ENCODE measurements at regions not wholly inside any gene's neighbourhood (a gene's known extent, or its start where the extent isn't known, plus 50 kb on each side); places are given as distances from the start of the nearest gene placed in this dataset.

DNA sequence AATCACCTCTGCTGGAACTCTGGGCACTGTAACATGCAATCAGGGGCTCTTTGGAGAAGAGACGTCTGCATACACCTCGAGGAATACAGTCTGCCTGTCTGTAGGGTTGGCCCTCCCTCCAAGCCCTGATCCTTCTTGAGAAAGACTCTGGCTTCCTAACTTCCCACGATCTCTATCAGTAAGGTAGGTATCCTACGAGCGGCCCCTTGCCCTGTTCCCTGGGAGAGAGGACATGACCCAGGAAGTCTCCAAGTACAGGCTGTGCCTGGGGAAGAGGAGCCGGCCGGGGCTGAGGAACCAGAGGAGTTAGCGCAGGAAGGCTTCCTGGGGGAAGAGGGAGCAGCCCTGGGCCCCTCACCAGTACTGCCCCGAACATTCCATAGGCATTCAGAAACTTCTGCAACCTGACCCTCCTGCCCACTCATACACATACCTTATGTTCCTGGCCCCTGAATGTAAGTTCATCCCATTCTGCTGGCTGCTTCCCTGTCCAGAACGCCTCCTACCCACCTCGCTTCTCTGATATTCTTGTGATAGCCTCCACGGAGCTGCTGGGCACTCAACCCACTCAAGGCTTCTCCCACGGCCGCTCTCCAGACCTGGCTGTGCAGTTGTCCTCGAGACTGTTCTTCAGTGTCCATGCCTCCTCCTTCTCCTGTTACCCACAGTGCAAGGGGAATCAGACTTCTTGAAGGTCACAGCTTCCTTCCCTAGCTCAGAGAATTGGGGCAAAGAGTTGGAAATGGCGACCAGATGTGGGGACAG lies 116.1 kb downstream of the CYP26B1 start:
- Histone ChIP-seq H3K4me3 (no peak overlapping the region), H3K36me3 (no peaks in the 10 kb centered on the region), H3K4me1 (peaks cover 16% of the 10 kb centered on the region), H3K27me3 (no peaks in the 10 kb centered on the region), H3K9me3 (no peaks in the 10 kb centered on the region), H3K27ac (no peak overlapping the region)
- WGBS: 74% methylated on average over 14 of the region's 16 CpGs
- peak; percentile 42 to 47 for DNase-seq (ENCODE audit: low spot score in 2 of 2)
- no peak for TF ChIP-seq POLR2A (IDR thresholded peaks at IDR 0.05)
- TF ChIP-seq POLR2AphosphoS5 (IDR thresholded peaks at IDR 0.05): no peak
- TF ChIP-seq, protein P1, sequence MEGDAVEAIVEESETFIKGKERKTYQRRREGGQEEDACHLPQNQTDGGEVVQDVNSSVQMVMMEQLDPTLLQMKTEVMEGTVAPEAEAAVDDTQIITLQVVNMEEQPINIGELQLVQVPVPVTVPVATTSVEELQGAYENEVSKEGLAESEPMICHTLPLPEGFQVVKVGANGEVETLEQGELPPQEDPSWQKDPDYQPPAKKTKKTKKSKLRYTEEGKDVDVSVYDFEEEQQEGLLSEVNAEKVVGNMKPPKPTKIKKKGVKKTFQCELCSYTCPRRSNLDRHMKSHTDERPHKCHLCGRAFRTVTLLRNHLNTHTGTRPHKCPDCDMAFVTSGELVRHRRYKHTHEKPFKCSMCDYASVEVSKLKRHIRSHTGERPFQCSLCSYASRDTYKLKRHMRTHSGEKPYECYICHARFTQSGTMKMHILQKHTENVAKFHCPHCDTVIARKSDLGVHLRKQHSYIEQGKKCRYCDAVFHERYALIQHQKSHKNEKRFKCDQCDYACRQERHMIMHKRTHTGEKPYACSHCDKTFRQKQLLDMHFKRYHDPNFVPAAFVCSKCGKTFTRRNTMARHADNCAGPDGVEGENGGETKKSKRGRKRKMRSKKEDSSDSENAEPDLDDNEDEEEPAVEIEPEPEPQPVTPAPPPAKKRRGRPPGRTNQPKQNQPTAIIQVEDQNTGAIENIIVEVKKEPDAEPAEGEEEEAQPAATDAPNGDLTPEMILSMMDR (IDR thresholded peaks at IDR 0.05): no peak
- TF ChIP-seq EP300 (IDR thresholded peaks at IDR 0.05): no peak

DNA sequence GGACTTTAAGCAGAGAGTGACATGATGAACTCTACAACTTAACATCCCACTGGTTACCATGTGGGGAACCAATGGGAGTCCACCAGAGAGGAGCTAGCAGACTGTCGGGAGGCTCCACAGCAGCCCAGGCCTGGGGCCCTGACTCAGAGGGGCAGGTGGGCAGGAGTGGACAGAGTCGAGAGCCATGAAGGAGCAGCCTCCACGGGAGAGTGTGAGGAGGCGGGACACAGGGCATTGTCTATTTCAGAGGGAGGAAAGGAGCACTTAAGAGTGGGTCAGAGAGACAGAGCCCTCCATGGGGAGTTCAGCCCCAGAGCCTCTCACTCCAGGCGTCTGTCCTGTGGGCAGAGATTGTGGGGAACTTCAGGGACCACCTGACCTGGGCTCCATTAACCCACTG lies 118.7 kb downstream of the CYP26B1 start:
- Histone ChIP-seq H3K4me1 (peaks cover 16% of the 10 kb centered on the region), H3K9me3 (no peaks in the 10 kb centered on the region), H3K27me3 (no peaks in the 10 kb centered on the region), H3K36me3 (no peaks in the 10 kb centered on the region), H3K27ac (no peak overlapping the region), H3K4me3 (no peak overlapping the region)
- WGBS: 82% methylated on average over 5 of the region's 5 CpGs
- DNase-seq (ENCODE audit: low spot score in 2 of 2): peak; percentile 30 to 45
- TF ChIP-seq EP300 (IDR thresholded peaks at IDR 0.05) (no peak), POLR2A (IDR thresholded peaks at IDR 0.05) (no peak), POLR2AphosphoS5 (IDR thresholded peaks at IDR 0.05) (no peak)
- TF ChIP-seq, protein P1 (IDR thresholded peaks at IDR 0.05): no peak

DNA sequence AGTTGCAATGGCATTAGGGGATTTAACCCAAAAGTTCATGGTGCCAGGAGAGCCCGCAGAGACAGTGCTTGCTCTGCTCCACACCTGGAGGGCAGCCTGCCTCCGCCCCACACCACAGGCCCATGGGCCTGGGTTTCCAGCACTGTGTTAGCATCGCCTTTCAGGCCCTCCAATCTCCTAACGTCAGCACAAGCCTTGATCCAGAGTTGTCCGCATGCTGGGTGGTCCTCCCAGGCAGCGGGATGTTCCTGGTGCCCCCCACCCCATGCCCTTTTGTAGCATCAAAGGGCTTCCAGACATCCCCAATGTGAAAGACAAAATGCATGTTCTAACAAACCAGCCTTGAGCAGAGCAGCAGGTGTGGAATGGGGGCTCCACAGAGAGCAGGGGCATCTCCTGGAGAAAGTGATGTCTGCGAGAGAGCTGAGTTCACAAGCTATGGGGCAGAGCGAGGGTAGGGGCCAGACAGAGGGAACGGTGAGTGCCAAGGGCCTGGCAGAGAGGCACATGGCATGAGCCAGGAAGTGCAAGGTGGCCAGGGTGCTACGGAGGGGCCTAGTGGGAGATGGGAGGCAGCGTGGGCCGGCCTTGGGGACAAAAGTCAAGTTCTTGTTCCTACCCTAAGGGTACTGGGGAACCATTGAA lies 119.2 kb downstream of the CYP26B1 start:
- Histone ChIP-seq H3K9me3 (no peaks in the 10 kb centered on the region), H3K36me3 (no peaks in the 10 kb centered on the region), H3K27ac (no peak overlapping the region), H3K27me3 (no peaks in the 10 kb centered on the region), H3K4me3 (no peak overlapping the region), H3K4me1 (peaks cover 15% of the 10 kb centered on the region)
- peak; percentile 35 to 67 for DNase-seq (ENCODE audit: low spot score in 2 of 2)
- 91% methylated on average over 12 of the region's 12 CpGs for WGBS
- TF ChIP-seq EP300 (IDR thresholded peaks at IDR 0.05) (no peak), POLR2AphosphoS5 (IDR thresholded peaks at IDR 0.05) (no peak), POLR2A (IDR thresholded peaks at IDR 0.05) (no peak)
- TF ChIP-seq, protein P1 (IDR thresholded peaks at IDR 0.05): no peak

DNA sequence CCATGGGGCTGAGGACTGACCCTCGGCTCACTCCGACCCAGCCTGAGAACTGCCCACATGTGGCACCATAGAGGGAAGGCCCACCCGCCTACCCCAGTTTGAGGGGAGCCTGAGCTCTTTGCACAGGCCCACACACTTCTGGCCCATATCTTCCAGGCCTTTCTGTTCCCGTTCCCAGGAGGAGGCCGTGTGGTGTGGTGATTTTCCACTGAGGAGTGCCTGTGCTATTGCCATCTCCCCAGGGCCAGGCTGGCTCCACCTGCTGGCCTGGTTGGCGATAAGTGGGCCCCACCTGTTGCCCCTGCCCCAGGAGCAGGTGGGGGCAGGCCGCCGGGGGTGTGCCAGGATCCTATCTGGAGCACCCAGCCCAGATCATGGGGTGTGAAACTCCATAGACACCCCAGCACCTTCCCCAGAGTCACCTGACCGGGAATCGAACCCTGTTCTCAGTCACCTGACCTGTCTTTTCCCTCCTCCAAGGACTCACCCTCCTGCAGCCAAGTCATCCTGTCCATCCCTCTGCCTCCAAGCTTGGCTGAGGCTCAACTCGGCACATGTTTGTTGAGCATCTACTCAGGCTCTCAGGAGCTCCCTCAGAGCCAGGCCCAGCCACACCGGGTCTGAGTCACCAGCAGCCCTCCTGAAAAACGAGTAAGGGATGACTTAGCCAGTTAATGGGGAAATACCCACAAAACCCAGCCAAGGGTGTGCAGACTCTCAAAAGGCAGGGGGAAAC lies 120.1 kb downstream of the CYP26B1 start:
- TF ChIP-seq, protein P1 (IDR thresholded peaks at IDR 0.05): no peak
- no peak for TF ChIP-seq POLR2AphosphoS5 (IDR thresholded peaks at IDR 0.05)
- no peak for TF ChIP-seq EP300 (IDR thresholded peaks at IDR 0.05)
- TF ChIP-seq POLR2A (IDR thresholded peaks at IDR 0.05): no peak
- H3K36me3 ChIP-seq: no peaks in the 10 kb centered on the region
- peaks cover 7% of the 10 kb centered on the region for H3K4me1 ChIP-seq
- H3K9me3 ChIP-seq: no peaks in the 10 kb centered on the region
- no peak overlapping the region for H3K27ac ChIP-seq
- no peak overlapping the region for H3K4me3 ChIP-seq
- no peaks in the 10 kb centered on the region for H3K27me3 ChIP-seq
- WGBS: 68% methylated on average over 10 of the region's 13 CpGs
- DNase-seq (ENCODE audit: low spot score in 2 of 2): peak; percentile 57 to 64
